HUES48 (cell line): ENCODE measurements at regions not wholly inside any gene's neighbourhood (a gene's known extent, or its start where the extent isn't known, plus 50 kb on each side); places are given as distances from the start of the nearest gene placed in this dataset.

ENCODE experiments used
- H3K27ac ChIP-seq: one replicate; pipeline ENCODE4 v1.7.0; 2013; ENCODE audit warnings: low read depth, low read length, inconsistent platforms
- H3K27me3 ChIP-seq: 2 replicates; pipeline ENCODE4 v1.6.1; 2013; ENCODE audit warnings: mild to moderate bottlenecking, low read length; ENCODE audit not compliant: control insufficient read depth, insufficient read depth
- H3K36me3 ChIP-seq: 2 replicates; pipeline ENCODE4 v1.6.1; 2013; ENCODE audit warnings: low read length; ENCODE audit not compliant: control insufficient read depth, insufficient read depth
- H3K4me1 ChIP-seq: 2 replicates; pipeline ENCODE4 v1.6.1; 2013; ENCODE audit warnings: mild to moderate bottlenecking, low read length; ENCODE audit not compliant: control insufficient read depth, insufficient read depth
- H3K4me3 ChIP-seq: 2 replicates; pipeline ENCODE4 v1.5.1; 2013; ENCODE audit warnings: mild to moderate bottlenecking, low read depth, low read length
- H3K9ac ChIP-seq: 2 replicates; pipeline ENCODE4 v1.6.1; 2013; ENCODE audit warnings: mild to moderate bottlenecking, low read depth, low read length, moderate library complexity
- H3K9me3 ChIP-seq: 2 replicates; pipeline ENCODE4 v1.6.1; 2013; ENCODE audit warnings: low read length; ENCODE audit not compliant: control insufficient read depth, insufficient read depth

- H3K4me3 ChIP-seq: no peak overlapping the region
- H3K9ac ChIP-seq: no peak overlapping the region
- no peaks in the 10 kb centered on the region for H3K9me3 ChIP-seq
- H3K27me3 ChIP-seq: no peaks in the 10 kb centered on the region
- H3K27ac ChIP-seq: no peak overlapping the region
- H3K36me3 ChIP-seq: no peaks in the 10 kb centered on the region
- H3K4me1 ChIP-seq: no peaks in the 10 kb centered on the region
Measured at GRCh38 chr1:60350531-60350930, 277.0 kb upstream of the C1orf87 start.

- H3K4me1 ChIP-seq: no peaks in the 10 kb centered on the region
- no peaks in the 10 kb centered on the region for H3K27me3 ChIP-seq
- H3K9ac ChIP-seq: no peak overlapping the region
- no peak overlapping the region for H3K4me3 ChIP-seq
- no peak overlapping the region for H3K27ac ChIP-seq
- no peaks in the 10 kb centered on the region for H3K36me3 ChIP-seq
- no peaks in the 10 kb centered on the region for H3K9me3 ChIP-seq
Measured at GRCh38 chr1:60348884-60349283, 275.3 kb upstream of the C1orf87 start.

GRCh38 chr1:60345621-60346020 is 272.1 kb upstream of the C1orf87 start:
- Histone ChIP-seq H3K36me3 (no peaks in the 10 kb centered on the region), H3K9ac (no peak overlapping the region), H3K27me3 (no peaks in the 10 kb centered on the region), H3K4me3 (no peak overlapping the region), H3K9me3 (no peaks in the 10 kb centered on the region), H3K27ac (no peak overlapping the region), H3K4me1 (no peaks in the 10 kb centered on the region)

- Histone ChIP-seq H3K27me3 (no peaks in the 10 kb centered on the region), H3K36me3 (no peaks in the 10 kb centered on the region), H3K9me3 (no peaks in the 10 kb centered on the region), H3K4me3 (no peak overlapping the region), H3K9ac (no peak overlapping the region), H3K4me1 (no peaks in the 10 kb centered on the region), H3K27ac (no peak overlapping the region)
Measured at GRCh38 chr1:60345049-60345448, 271.5 kb upstream of the C1orf87 start.

GRCh38 chr1:60343736-60344135 is 270.2 kb upstream of the C1orf87 start:
- H3K9me3 ChIP-seq: no peaks in the 10 kb centered on the region
- no peak overlapping the region for H3K4me3 ChIP-seq
- H3K27me3 ChIP-seq: no peaks in the 10 kb centered on the region
- no peaks in the 10 kb centered on the region for H3K36me3 ChIP-seq
- H3K9ac ChIP-seq: no peak overlapping the region
- no peaks in the 10 kb centered on the region for H3K4me1 ChIP-seq
- no peak overlapping the region for H3K27ac ChIP-seq

GRCh38 chr1:60342569-60342968 is 269.0 kb upstream of the C1orf87 start:
- Histone ChIP-seq H3K4me1 (no peaks in the 10 kb centered on the region), H3K27ac (no peak overlapping the region), H3K36me3 (no peaks in the 10 kb centered on the region), H3K9me3 (no peaks in the 10 kb centered on the region), H3K4me3 (no peak overlapping the region), H3K27me3 (no peaks in the 10 kb centered on the region), H3K9ac (no peak overlapping the region)

GRCh38 chr1:60341274-60341673 is 267.7 kb upstream of the C1orf87 start:
- no peak overlapping the region for H3K9ac ChIP-seq
- no peaks in the 10 kb centered on the region for H3K36me3 ChIP-seq

GRCh38 chr1:60331647-60332046 is 258.1 kb upstream of the C1orf87 start:
- no peaks in the 10 kb centered on the region for H3K27me3 ChIP-seq
- no peaks in the 10 kb centered on the region for H3K36me3 ChIP-seq
- no peaks in the 10 kb centered on the region for H3K4me1 ChIP-seq
- H3K9me3 ChIP-seq: no peaks in the 10 kb centered on the region
- no peak overlapping the region for H3K4me3 ChIP-seq
- no peak overlapping the region for H3K9ac ChIP-seq
- no peak overlapping the region for H3K27ac ChIP-seq

More at GRCh38 chr1:60341274-60341673, 267.7 kb upstream of the C1orf87 start:
- H3K27me3 ChIP-seq: no peaks in the 10 kb centered on the region
- no peak overlapping the region for H3K4me3 ChIP-seq
- H3K27ac ChIP-seq: no peak overlapping the region
- H3K9me3 ChIP-seq: no peaks in the 10 kb centered on the region
- no peaks in the 10 kb centered on the region for H3K4me1 ChIP-seq

GRCh38 chr1:60329651-60330050 is 256.1 kb upstream of the C1orf87 start:
- Histone ChIP-seq H3K9me3 (no peaks in the 10 kb centered on the region), H3K36me3 (no peaks in the 10 kb centered on the region), H3K9ac (no peak overlapping the region), H3K4me3 (no peak overlapping the region), H3K4me1 (no peaks in the 10 kb centered on the region), H3K27me3 (no peaks in the 10 kb centered on the region), H3K27ac (no peak overlapping the region)

GRCh38 chr1:60311838-60312237 is 238.3 kb upstream of the C1orf87 start:
- no peak overlapping the region for H3K4me3 ChIP-seq
- H3K27me3 ChIP-seq: no peaks in the 10 kb centered on the region
- H3K9ac ChIP-seq: no peak overlapping the region
- no peaks in the 10 kb centered on the region for H3K4me1 ChIP-seq
- H3K36me3 ChIP-seq: no peaks in the 10 kb centered on the region
- no peaks in the 10 kb centered on the region for H3K9me3 ChIP-seq
- H3K27ac ChIP-seq: no peak overlapping the region

- Histone ChIP-seq H3K27me3 (no peaks in the 10 kb centered on the region), H3K27ac (no peak overlapping the region), H3K9ac (no peak overlapping the region), H3K4me1 (no peaks in the 10 kb centered on the region), H3K4me3 (no peak overlapping the region), H3K36me3 (no peaks in the 10 kb centered on the region), H3K9me3 (no peaks in the 10 kb centered on the region)
Measured at GRCh38 chr1:60299581-60299980, 226.0 kb upstream of the C1orf87 start.

- no peak overlapping the region for H3K4me3 ChIP-seq
- H3K27ac ChIP-seq: no peak overlapping the region
- H3K36me3 ChIP-seq: no peaks in the 10 kb centered on the region
- no peaks in the 10 kb centered on the region for H3K27me3 ChIP-seq
- H3K9ac ChIP-seq: no peak overlapping the region
- no peaks in the 10 kb centered on the region for H3K4me1 ChIP-seq
- H3K9me3 ChIP-seq: no peaks in the 10 kb centered on the region
Measured at GRCh38 chr1:60298290-60298689, 224.7 kb upstream of the C1orf87 start.
